ENCODE measurements at regions not wholly inside any gene's neighbourhood (a gene's known extent, or its start where the extent isn't known, plus 50 kb on each side); places are given as distances from the start of the nearest gene placed in this dataset.

DNA sequence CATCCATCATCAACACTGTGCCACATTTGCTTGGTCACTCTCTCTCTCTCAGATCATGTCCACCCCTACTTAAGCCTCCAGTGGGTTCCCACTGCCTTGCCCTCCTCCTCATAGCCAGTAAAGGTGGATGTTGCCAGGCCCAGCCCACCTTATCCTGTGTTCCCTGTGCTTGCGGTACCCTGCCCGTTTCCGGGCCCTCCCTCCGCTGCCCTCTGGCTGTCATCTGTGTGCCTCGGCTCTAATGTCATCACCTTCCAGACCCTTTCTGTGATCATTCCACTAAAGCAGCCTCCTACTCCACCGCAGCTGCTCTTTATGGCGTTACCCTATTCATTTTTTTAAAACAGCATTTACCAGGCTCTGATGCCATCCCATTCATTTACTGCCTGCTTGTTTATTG is 305.7 kb upstream of the SKOR2 start:
- no peak for DNase-seq (ENCODE audit: low read depth)
- no peak overlapping the region for H3K4me3 ChIP-seq (ENCODE audit: low read length)
- no peak for TF ChIP-seq CTCF (conservative IDR thresholded peaks at IDR 0.05; ENCODE audit: low read length)

DNA sequence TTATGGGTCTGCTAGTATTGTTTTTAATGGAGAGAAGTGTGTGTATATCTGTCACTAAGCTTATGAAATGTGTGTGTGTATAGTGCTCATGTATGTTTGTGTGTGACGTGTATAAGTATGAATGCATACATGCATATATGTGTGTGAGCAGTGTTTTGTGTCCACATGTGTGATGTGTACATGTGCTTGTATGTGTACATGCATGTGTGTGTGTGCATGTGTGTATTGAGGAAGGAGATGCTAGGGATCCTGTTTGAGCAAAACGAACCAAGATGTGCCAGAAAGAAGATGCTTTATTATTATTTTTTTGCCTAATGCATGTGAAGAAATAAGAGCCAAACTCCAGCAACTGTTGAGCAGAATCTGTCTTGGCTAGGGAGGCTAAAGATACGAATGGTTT is 301.3 kb upstream of the SKOR2 start:
- H3K4me3 ChIP-seq (ENCODE audit: low read length), result no peak overlapping the region
- DNase-seq (ENCODE audit: low read depth), result no peak
- no peak for TF ChIP-seq CTCF (conservative IDR thresholded peaks at IDR 0.05; ENCODE audit: low read length)

- DNase-seq (ENCODE audit: low read depth), result no peak
- TF ChIP-seq CTCF (conservative IDR thresholded peaks at IDR 0.05; ENCODE audit: low read length), result no peak
- H3K4me3 ChIP-seq (ENCODE audit: low read length), result no peak overlapping the region
Observed at GRCh38 chr18:47550611-47551010, 299.2 kb upstream of the SKOR2 start.

DNA sequence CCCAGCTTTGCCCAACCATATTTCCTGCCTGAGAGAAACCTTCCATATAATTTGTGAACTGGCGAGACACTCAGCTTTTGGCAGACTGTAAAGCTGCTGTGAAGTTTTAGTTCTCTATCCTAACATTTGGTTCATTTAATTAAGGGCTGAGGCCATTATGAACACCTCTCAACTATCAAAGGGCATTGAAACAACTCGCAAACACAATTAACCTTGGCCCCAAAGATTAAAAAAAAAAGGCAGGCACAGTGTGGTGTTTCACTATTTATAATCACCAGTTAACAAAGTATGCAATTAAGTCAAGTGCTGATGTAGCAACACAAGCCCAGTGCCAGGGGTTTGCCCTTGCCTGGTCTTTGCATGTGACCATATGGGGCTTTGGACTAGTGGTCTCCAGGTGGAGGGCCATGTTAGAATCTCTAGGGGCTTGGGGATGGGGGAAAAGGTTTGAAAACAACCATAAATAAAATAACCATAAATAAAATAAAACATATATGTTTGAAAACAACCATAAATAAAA is 297.6 kb upstream of the SKOR2 start:
- H3K4me3 ChIP-seq (ENCODE audit: low read length), result no peak overlapping the region
- TF ChIP-seq CTCF (conservative IDR thresholded peaks at IDR 0.05; ENCODE audit: low read length), result no peak

GRCh38 chr18:47547539-47548202 is 296.2 kb upstream of the SKOR2 start:
- no peak for TF ChIP-seq CTCF (conservative IDR thresholded peaks at IDR 0.05; ENCODE audit: low read length)
- H3K4me3 ChIP-seq (ENCODE audit: low read length), result no peak overlapping the region
- no peak for DNase-seq (ENCODE audit: low read depth)

More for the DNA sequence above, 297.6 kb upstream of the SKOR2 start:
- DNase-seq (ENCODE audit: low read depth), result no peak

DNA sequence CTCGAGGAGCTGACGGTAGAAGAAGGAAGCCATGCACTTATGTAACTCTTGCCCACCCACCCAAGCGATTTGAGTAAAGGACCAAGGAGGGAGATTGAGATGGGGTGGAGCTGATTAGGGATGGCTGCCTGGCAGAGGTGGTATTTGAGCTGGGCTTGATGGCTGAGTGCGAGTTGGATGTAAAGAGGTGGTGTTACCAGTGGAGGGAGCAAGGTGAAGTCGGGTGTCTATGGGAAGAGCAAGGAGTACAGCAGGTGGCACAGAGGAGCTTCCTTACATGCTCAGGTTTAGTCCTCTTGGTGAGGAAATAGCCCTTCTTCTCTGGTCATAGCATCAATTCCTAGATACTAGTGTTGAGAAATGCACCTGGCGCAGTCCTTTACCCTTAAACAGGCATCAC is 294.2 kb upstream of the SKOR2 start:
- no peak for DNase-seq (ENCODE audit: low read depth)
- H3K4me3 ChIP-seq (ENCODE audit: low read length), result no peak overlapping the region
- TF ChIP-seq CTCF (conservative IDR thresholded peaks at IDR 0.05; ENCODE audit: low read length), result no peak

- no peak for TF ChIP-seq CTCF (conservative IDR thresholded peaks at IDR 0.05; ENCODE audit: low read length)
- no peak for DNase-seq (ENCODE audit: low read depth)
- no peak overlapping the region for H3K4me3 ChIP-seq (ENCODE audit: low read length)
Observed at GRCh38 chr18:47543080-47543479, 291.6 kb upstream of the SKOR2 start.
